ENCODE measurements at regions not wholly inside any gene's neighbourhood (a gene's known extent, or its start where the extent isn't known, plus 50 kb on each side); places are given as distances from the start of the nearest gene placed in this dataset.

GRCh38 chr21:29470397-29470796, 171.7 kb downstream of the BACH1 start:
- no peaks in the 10 kb centered on the region for H3K36me3 ChIP-seq (ENCODE audit: insufficient read depth, low read length)
- H2AFZ ChIP-seq (ENCODE audit: low read length, unreplicated experiment): no peak overlapping the region
- H3K27ac ChIP-seq (ENCODE audit: low read depth, low read length): no peak overlapping the region
- no peaks in the 10 kb centered on the region for H3K4me1 ChIP-seq (ENCODE audit: control insufficient read depth, insufficient read depth, low read length, unreplicated experiment)
- H3K27me3 ChIP-seq (ENCODE audit: insufficient read depth, low read length): no peaks in the 10 kb centered on the region
- no peak overlapping the region for H3K4me3 ChIP-seq (ENCODE audit: low read depth, low read length)
- no peaks in the 10 kb centered on the region for H3K79me2 ChIP-seq (ENCODE audit: control insufficient read depth, insufficient read depth, low read length, unreplicated experiment)

- Histone ChIP-seq H3K4me3 (ENCODE audit: low read depth, low read length) (no peak overlapping the region), H3K79me2 (ENCODE audit: control insufficient read depth, insufficient read depth, low read length, unreplicated experiment) (no peaks in the 10 kb centered on the region), H3K36me3 (ENCODE audit: insufficient read depth, low read length) (no peaks in the 10 kb centered on the region)
These were observed 175.1 kb downstream of the BACH1 start for GRCh38 chr21:29473808-29474207.

DNA sequence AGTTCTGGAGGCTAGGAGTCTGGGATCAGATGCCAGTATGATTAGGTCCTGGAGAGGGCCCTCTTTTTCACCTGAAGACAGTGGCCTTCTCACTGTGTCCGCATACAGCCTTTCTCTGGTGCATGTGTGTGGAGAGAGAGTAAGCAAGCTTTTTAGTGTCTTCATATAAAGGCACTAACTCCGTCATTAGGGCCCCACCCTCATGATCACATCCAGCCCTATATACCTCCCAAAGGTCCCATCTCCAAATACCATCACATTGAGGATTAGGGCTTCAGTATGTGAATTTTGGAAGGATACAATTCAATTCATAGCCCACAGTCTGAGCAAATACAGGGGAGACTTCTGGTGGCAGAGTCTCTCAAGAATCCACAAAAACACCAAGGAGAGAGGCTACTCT, 176.6 kb downstream of the BACH1 start:
- no peak overlapping the region for H2AFZ ChIP-seq (ENCODE audit: low read length, unreplicated experiment)
- H3K27ac ChIP-seq (ENCODE audit: low read depth, low read length): no peak overlapping the region
- no peaks in the 10 kb centered on the region for H3K36me3 ChIP-seq (ENCODE audit: insufficient read depth, low read length)
- no peaks in the 10 kb centered on the region for H3K27me3 ChIP-seq (ENCODE audit: insufficient read depth, low read length)
- no peak overlapping the region for H3K4me3 ChIP-seq (ENCODE audit: low read depth, low read length)
- H3K79me2 ChIP-seq (ENCODE audit: control insufficient read depth, insufficient read depth, low read length, unreplicated experiment): no peaks in the 10 kb centered on the region
- H3K4me1 ChIP-seq (ENCODE audit: control insufficient read depth, insufficient read depth, low read length, unreplicated experiment): peaks cover 21% of the 10 kb centered on the region

More at GRCh38 chr21:29473808-29474207, 175.1 kb downstream of the BACH1 start:
- peaks cover 21% of the 10 kb centered on the region for H3K4me1 ChIP-seq (ENCODE audit: control insufficient read depth, insufficient read depth, low read length, unreplicated experiment)
- no peak overlapping the region for H3K27ac ChIP-seq (ENCODE audit: low read depth, low read length)
- H3K27me3 ChIP-seq (ENCODE audit: insufficient read depth, low read length): no peaks in the 10 kb centered on the region
- H2AFZ ChIP-seq (ENCODE audit: low read length, unreplicated experiment): no peak overlapping the region

DNA sequence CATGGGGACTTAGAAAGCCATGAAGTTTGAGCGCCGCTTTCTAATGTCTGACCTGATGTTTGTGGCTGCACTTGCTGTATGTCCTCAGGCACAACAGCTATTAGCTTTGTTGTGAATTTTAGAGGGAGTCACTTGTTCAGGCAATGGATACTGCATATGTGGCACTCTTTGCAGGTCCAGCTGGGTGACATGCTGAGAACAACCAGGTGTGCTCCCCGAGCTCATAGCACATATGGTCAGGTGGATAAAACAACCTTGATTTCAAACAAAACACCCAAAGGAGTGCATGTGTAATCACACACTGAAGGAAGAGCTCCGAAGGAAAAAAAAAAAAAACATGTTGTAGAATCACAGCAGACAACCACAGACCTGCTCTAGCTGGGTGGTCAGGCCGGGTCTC, 178.6 kb downstream of the BACH1 start:
- H3K79me2 ChIP-seq (ENCODE audit: control insufficient read depth, insufficient read depth, low read length, unreplicated experiment): no peaks in the 10 kb centered on the region
- peaks cover 28% of the 10 kb centered on the region for H3K4me1 ChIP-seq (ENCODE audit: control insufficient read depth, insufficient read depth, low read length, unreplicated experiment)
- no peak overlapping the region for H2AFZ ChIP-seq (ENCODE audit: low read length, unreplicated experiment)
- peak overlapping the region; percentile 71 for H3K27ac ChIP-seq (ENCODE audit: low read depth, low read length)
- H3K36me3 ChIP-seq (ENCODE audit: insufficient read depth, low read length): no peaks in the 10 kb centered on the region
- H3K27me3 ChIP-seq (ENCODE audit: insufficient read depth, low read length): no peaks in the 10 kb centered on the region
- H3K4me3 ChIP-seq (ENCODE audit: low read depth, low read length): no peak overlapping the region

DNA sequence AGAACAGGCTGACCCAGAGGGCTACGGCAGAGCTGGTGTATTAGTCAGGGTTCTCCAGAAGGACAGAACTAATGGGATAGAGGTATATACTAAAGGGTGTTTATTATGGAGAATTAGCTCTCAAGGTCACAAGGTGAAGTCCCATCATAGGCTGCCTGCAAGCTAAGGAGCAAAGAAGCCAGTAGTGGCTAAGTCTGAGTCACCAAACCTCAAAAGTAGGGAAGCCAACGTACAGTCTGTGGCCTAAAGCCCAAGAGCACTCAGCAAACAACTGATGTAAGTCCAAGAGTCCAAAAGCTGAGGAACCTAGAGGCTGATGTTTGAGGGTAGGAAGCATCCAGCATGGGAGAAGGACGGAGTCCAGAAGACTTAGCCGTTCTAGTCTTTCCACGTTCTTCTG, 179.2 kb downstream of the BACH1 start:
- Histone ChIP-seq H3K27ac (ENCODE audit: low read depth, low read length) (no peak overlapping the region), H3K4me3 (ENCODE audit: low read depth, low read length) (no peak overlapping the region), H3K27me3 (ENCODE audit: insufficient read depth, low read length) (no peaks in the 10 kb centered on the region), H2AFZ (ENCODE audit: low read length, unreplicated experiment) (no peak overlapping the region), H3K4me1 (ENCODE audit: control insufficient read depth, insufficient read depth, low read length, unreplicated experiment) (peaks cover 28% of the 10 kb centered on the region), H3K36me3 (ENCODE audit: insufficient read depth, low read length) (no peaks in the 10 kb centered on the region), H3K79me2 (ENCODE audit: control insufficient read depth, insufficient read depth, low read length, unreplicated experiment) (no peaks in the 10 kb centered on the region)

- H3K27me3 ChIP-seq (ENCODE audit: insufficient read depth, low read length): no peaks in the 10 kb centered on the region
- no peak overlapping the region for H3K4me3 ChIP-seq (ENCODE audit: low read depth, low read length)
- H3K36me3 ChIP-seq (ENCODE audit: insufficient read depth, low read length): no peaks in the 10 kb centered on the region
- no peaks in the 10 kb centered on the region for H3K79me2 ChIP-seq (ENCODE audit: control insufficient read depth, insufficient read depth, low read length, unreplicated experiment)
- no peak overlapping the region for H2AFZ ChIP-seq (ENCODE audit: low read length, unreplicated experiment)
- no peak overlapping the region for H3K27ac ChIP-seq (ENCODE audit: low read depth, low read length)
- H3K4me1 ChIP-seq (ENCODE audit: control insufficient read depth, insufficient read depth, low read length, unreplicated experiment): peaks cover 28% of the 10 kb centered on the region
These were observed 182.4 kb downstream of the BACH1 start for GRCh38 chr21:29481081-29481480.

DNA sequence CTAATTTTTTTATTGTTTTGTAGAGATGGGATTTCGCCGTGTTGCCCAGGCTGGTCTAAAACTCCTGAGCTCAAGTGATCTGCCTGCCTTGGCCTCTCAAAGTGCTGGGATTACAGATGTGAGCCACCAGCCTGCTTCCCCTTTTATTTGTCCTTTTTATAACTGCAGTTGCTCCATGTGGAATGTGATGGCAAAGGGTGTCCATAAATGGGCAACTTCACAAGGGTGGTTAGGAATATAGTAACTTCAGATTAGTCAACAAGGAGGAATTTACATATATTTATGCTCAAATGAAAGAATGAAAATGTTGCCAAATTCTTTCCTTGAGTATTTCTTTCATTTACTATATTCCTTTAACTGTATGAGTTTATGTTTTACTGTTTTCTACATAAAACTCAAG, 182.9 kb downstream of the BACH1 start:
- Histone ChIP-seq H3K79me2 (ENCODE audit: control insufficient read depth, insufficient read depth, low read length, unreplicated experiment) (no peaks in the 10 kb centered on the region), H3K27ac (ENCODE audit: low read depth, low read length) (peak overlapping the region; percentile 56; the same call in 1 of the 2 replicates), H3K36me3 (ENCODE audit: insufficient read depth, low read length) (no peaks in the 10 kb centered on the region), H2AFZ (ENCODE audit: low read length, unreplicated experiment) (no peak overlapping the region), H3K27me3 (ENCODE audit: insufficient read depth, low read length) (no peaks in the 10 kb centered on the region), H3K4me3 (ENCODE audit: low read depth, low read length) (no peak overlapping the region), H3K4me1 (ENCODE audit: control insufficient read depth, insufficient read depth, low read length, unreplicated experiment) (peaks cover 26% of the 10 kb centered on the region)

DNA sequence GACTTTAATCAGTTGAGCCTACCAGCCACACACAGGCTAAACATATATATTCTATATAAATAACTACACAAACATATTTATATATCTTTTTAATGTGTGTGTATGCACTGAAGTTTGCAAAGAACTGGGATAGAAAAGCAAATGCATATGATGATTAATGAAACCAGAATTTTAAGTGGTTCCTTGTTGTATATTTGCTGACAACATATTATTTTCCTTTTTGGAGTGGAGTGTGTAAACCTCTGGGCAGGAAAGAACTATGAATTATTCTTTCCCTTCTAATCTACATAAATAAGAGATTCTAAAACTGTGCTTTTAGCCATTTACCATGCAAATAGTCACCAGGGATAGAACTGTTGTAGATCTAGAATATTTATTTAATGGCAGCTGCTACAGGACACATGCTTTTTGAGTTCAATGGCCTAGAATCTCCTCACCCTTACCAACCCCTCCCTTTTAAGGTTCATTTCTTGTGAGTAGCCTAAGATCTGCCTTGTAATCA, 187.6 kb downstream of the BACH1 start:
- Histone ChIP-seq H3K4me3 (ENCODE audit: low read depth, low read length) (no peak overlapping the region), H3K4me1 (ENCODE audit: control insufficient read depth, insufficient read depth, low read length, unreplicated experiment) (peaks cover 7% of the 10 kb centered on the region), H2AFZ (ENCODE audit: low read length, unreplicated experiment) (no peak overlapping the region), H3K36me3 (ENCODE audit: insufficient read depth, low read length) (no peaks in the 10 kb centered on the region), H3K27ac (ENCODE audit: low read depth, low read length) (no peak overlapping the region), H3K79me2 (ENCODE audit: control insufficient read depth, insufficient read depth, low read length, unreplicated experiment) (no peaks in the 10 kb centered on the region), H3K27me3 (ENCODE audit: insufficient read depth, low read length) (no peaks in the 10 kb centered on the region)
